ENCODE measurements at regions not wholly inside any gene's neighbourhood (a gene's known extent, or its start where the extent isn't known, plus 50 kb on each side); places are given as distances from the start of the nearest gene placed in this dataset.
"Not testable (repeated sequence)": the region's sequence is repeated elsewhere in the genome, so short reads cannot be mapped to it uniquely, and the experiment has no call there.

GRCh38 chr2:37744010-37744409, 72.6 kb upstream of the CDC42EP3 start:
- H3K4me3 ChIP-seq: no peak overlapping the region
- TF ChIP-seq CTCF (IDR thresholded peaks at IDR 0.05) (no peak), POLR2A (IDR thresholded peaks at IDR 0.05) (no peak), POLR2AphosphoS5 (IDR thresholded peaks at IDR 0.05; ENCODE audit: insufficient read depth in 1 of 2, low read depth in 1 of 2) (no peak)
- no peak for DNase-seq (ENCODE audit: extremely low spot score in 2 of 2)

GRCh38 chr2:37744961-37745360, 73.5 kb upstream of the CDC42EP3 start:
- H3K4me3 ChIP-seq; intact Hi-C loops (cut with DNase I); H3K27me3 ChIP-seq: not testable (repeated sequence)

More at GRCh38 chr2:37744010-37744409, 72.6 kb upstream of the CDC42EP3 start:
- no peaks in the 10 kb centered on the region for H3K36me3 ChIP-seq
- no peaks in the 10 kb centered on the region for H3K9me3 ChIP-seq
- H3K4me1 ChIP-seq: no peaks in the 10 kb centered on the region
- H3K27me3 ChIP-seq: no peaks in the 10 kb centered on the region
- H3K27ac ChIP-seq: no peak overlapping the region
- intact Hi-C loops (cut with DNase I): no loop called here

GRCh38 chr2:37746011-37746410, 74.6 kb upstream of the CDC42EP3 start:
- H3K36me3 ChIP-seq; H3K4me3 ChIP-seq; intact Hi-C loops (cut with DNase I); DNase-seq (ENCODE audit: extremely low spot score in 2 of 2); H3K4me1 ChIP-seq; H3K27ac ChIP-seq; H3K27me3 ChIP-seq; H3K9me3 ChIP-seq: not testable (repeated sequence)

More at GRCh38 chr2:37744961-37745360, 73.5 kb upstream of the CDC42EP3 start:
- not testable (repeated sequence) for H3K27ac ChIP-seq; H3K4me1 ChIP-seq; H3K36me3 ChIP-seq; DNase-seq (ENCODE audit: extremely low spot score in 2 of 2); H3K9me3 ChIP-seq

GRCh38 chr2:37746883-37747282, 75.4 kb upstream of the CDC42EP3 start:
- Histone ChIP-seq H3K9me3 (no peaks in the 10 kb centered on the region), H3K27ac (no peak overlapping the region), H3K27me3 (no peaks in the 10 kb centered on the region), H3K36me3 (no peaks in the 10 kb centered on the region), H3K4me1 (no peaks in the 10 kb centered on the region), H3K4me3 (no peak overlapping the region)
- intact Hi-C loops (cut with DNase I): no loop called here
- TF ChIP-seq CTCF (IDR thresholded peaks at IDR 0.05): no peak
- no peak for TF ChIP-seq POLR2A (IDR thresholded peaks at IDR 0.05)
- TF ChIP-seq POLR2AphosphoS5 (IDR thresholded peaks at IDR 0.05; ENCODE audit: insufficient read depth in 1 of 2, low read depth in 1 of 2): no peak
- no peak for DNase-seq (ENCODE audit: extremely low spot score in 2 of 2)

- no peaks in the 10 kb centered on the region for H3K27me3 ChIP-seq
- H3K36me3 ChIP-seq: no peaks in the 10 kb centered on the region
- intact Hi-C loops (cut with DNase I): no loop called here
- no peak overlapping the region for H3K4me3 ChIP-seq
- no peak overlapping the region for H3K27ac ChIP-seq
- no peak for TF ChIP-seq POLR2AphosphoS5 (IDR thresholded peaks at IDR 0.05; ENCODE audit: insufficient read depth in 1 of 2, low read depth in 1 of 2)
- no peak for TF ChIP-seq POLR2A (IDR thresholded peaks at IDR 0.05)
- no peak for TF ChIP-seq CTCF (IDR thresholded peaks at IDR 0.05)
- no peaks in the 10 kb centered on the region for H3K4me1 ChIP-seq
- H3K9me3 ChIP-seq: no peaks in the 10 kb centered on the region
- no peak for DNase-seq (ENCODE audit: extremely low spot score in 2 of 2)
Observed at GRCh38 chr2:37748541-37748940, 77.1 kb upstream of the CDC42EP3 start.

GRCh38 chr2:37750286-37750685, 78.8 kb upstream of the CDC42EP3 start:
- H3K27me3 ChIP-seq; H3K9me3 ChIP-seq; DNase-seq (ENCODE audit: extremely low spot score in 2 of 2); H3K27ac ChIP-seq; H3K36me3 ChIP-seq; H3K4me3 ChIP-seq; H3K4me1 ChIP-seq; intact Hi-C loops (cut with DNase I): not testable (repeated sequence)

GRCh38 chr2:37752766-37753165, 81.3 kb upstream of the CDC42EP3 start:
- H3K27ac ChIP-seq: no peak overlapping the region
- intact Hi-C loops (cut with DNase I): no loop called here
- H3K9me3 ChIP-seq: no peaks in the 10 kb centered on the region
- H3K4me3 ChIP-seq: no peak overlapping the region
- TF ChIP-seq POLR2AphosphoS5 (IDR thresholded peaks at IDR 0.05; ENCODE audit: insufficient read depth in 1 of 2, low read depth in 1 of 2) (no peak), CTCF (IDR thresholded peaks at IDR 0.05) (no peak), POLR2A (IDR thresholded peaks at IDR 0.05) (no peak)
- no peaks in the 10 kb centered on the region for H3K36me3 ChIP-seq
- H3K27me3 ChIP-seq: no peaks in the 10 kb centered on the region
- H3K4me1 ChIP-seq: peaks cover 6% of the 10 kb centered on the region
- DNase-seq (ENCODE audit: extremely low spot score in 2 of 2): no peak

Data from vagina (tissue), 2 donors.